ENCODE measurements at regions not wholly inside any gene's neighbourhood (a gene's known extent, or its start where the extent isn't known, plus 50 kb on each side); places are given as distances from the start of the nearest gene placed in this dataset.

DNA sequence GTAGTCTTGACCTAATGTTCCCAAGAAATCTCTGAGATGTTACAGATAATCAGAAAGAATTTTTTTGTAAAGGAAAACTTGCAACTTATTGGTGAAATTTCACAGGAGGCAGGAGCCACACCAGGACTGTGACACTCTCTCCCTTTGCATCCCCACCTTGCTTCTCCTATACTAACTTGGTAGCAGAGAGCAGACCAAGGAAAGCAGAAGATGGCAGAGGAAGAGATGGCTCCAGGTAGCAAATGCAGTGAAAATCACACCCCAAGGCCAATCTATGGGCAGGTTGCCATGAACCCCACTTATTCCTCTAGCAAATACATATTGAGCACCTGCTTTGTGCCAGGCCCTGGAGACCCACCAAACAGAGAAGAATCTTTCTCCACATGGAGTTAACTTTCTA lies 303.4 kb upstream of the C1orf174 start:
- DNase-seq (no peak), ATAC-seq (no peak)
- Histone ChIP-seq H3K27ac (ENCODE audit: low read length) (no peak overlapping the region), H3K4me1 (ENCODE audit: control insufficient read depth, insufficient read depth, low read length) (no peaks in the 10 kb centered on the region), H3K9me3 (ENCODE audit: control insufficient read depth, low read length) (peaks cover 3% of the 10 kb centered on the region), H3K27me3 (ENCODE audit: control insufficient read depth, insufficient read depth) (no peaks in the 10 kb centered on the region), H3K4me3 (ENCODE audit: low read length) (no peak overlapping the region)
- intact Hi-C loops (cut with DNase I) = no loop called here

DNA sequence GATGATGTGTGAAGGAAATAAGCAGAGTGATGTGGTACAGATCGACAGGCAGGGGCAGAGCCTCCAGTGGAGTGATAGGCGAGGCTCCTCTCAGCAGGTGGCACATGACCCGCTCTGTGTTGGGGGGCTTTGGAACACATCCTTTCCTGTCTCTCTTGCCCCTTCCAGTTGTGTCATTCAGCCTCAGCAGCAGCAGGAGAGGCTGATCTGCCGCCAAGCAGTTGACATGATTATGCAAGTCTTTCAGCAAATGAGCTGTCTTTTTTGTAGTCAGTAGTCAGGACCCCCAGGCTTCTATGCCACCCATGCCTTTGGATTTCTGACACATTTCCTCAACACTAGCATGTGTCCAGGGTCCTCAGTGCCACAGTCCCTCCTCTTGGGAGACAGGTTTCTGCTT lies 307.1 kb upstream of the C1orf174 start:
- no peak for DNase-seq
- Histone ChIP-seq H3K4me1 (ENCODE audit: control insufficient read depth, insufficient read depth, low read length) (no peaks in the 10 kb centered on the region), H3K9me3 (ENCODE audit: control insufficient read depth, low read length) (peaks cover 3% of the 10 kb centered on the region), H3K27me3 (ENCODE audit: control insufficient read depth, insufficient read depth) (no peaks in the 10 kb centered on the region), H3K27ac (ENCODE audit: low read length) (no peak overlapping the region), H3K4me3 (ENCODE audit: low read length) (no peak overlapping the region)
- no peak for ATAC-seq
- 66% methylated on average over 4 of the region's 4 CpGs for WGBS
- intact Hi-C loops (cut with DNase I) = no loop called here

DNA sequence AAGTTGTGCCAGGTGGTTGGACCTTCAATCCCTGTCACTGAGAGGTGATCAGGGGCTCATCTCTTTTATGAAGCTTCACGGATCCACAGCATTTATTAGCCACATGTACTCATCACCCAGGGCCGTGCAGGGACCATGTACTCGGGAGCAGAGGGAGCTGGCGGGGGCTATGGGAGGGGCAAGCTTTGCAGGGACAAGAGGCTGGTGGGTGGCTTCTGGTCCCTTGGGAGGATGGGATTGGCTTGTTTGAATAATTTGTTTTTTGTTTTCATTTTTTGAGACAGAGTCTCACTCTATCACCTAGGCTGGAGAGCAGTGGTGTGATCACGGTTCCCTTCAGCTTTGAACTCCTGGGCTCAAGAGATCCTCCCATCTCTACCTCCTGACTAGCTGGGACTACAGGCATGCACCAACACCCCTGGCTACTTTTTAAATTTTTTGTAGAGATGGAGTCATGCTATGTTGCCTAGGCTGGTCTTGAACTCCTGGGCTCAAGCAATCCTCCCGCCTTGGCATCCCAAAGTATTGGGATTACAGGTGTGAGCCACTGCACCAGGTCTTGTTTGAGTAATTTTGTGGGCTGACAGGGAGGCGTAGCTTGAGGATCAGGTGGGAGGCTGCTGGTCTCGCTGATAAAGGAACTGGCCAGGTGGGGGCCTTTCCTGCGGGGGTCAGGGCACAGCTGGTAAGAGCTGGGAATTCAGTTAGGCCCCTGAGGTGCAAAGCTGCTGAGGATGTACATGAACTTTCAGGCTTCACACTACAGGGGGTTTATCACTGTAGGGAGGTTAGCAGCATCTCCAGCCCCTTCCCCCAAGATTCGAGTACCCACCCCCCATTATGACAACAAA lies 308.0 kb upstream of the C1orf174 start:
- no peak for DNase-seq
- intact Hi-C loops (cut with DNase I) = no loop called here
- Histone ChIP-seq H3K4me3 (ENCODE audit: low read length) (no peak overlapping the region), H3K4me1 (ENCODE audit: control insufficient read depth, insufficient read depth, low read length) (no peaks in the 10 kb centered on the region), H3K27me3 (ENCODE audit: control insufficient read depth, insufficient read depth) (no peaks in the 10 kb centered on the region), H3K9me3 (ENCODE audit: control insufficient read depth, low read length) (peaks cover 3% of the 10 kb centered on the region), H3K27ac (ENCODE audit: low read length) (no peak overlapping the region)
- ATAC-seq = no peak
- 77% methylated on average over 10 of the region's 10 CpGs for WGBS

DNA sequence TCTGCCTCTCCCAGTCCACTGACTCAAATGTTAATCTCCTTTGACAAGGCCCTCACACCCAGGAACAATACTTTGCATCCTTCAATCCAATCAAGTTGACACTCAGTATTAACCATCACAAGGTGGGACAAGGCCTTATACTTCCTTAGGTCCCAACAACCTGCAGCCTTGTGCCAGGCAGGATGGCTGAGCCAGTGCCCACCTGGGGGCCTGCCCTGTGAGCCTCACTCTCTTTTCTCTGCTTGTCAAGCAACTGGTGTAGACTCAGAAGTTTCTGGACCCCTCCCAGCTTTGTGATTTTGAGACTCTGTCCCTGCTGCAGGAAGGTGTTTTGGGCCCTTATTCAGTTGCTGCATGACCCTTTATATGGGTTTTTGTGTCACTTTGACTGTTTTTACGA lies 310.0 kb upstream of the C1orf174 start:
- DNase-seq = no peak
- 70% methylated on average over 1 of the region's 1 CpG for WGBS
- Histone ChIP-seq H3K4me3 (ENCODE audit: low read length) (no peak overlapping the region), H3K9me3 (ENCODE audit: control insufficient read depth, low read length) (no peaks in the 10 kb centered on the region), H3K4me1 (ENCODE audit: control insufficient read depth, insufficient read depth, low read length) (no peaks in the 10 kb centered on the region), H3K27ac (ENCODE audit: low read length) (no peak overlapping the region), H3K27me3 (ENCODE audit: control insufficient read depth, insufficient read depth) (no peaks in the 10 kb centered on the region)
- intact Hi-C loops (cut with DNase I) = no loop called here
- no peak for ATAC-seq

DNA sequence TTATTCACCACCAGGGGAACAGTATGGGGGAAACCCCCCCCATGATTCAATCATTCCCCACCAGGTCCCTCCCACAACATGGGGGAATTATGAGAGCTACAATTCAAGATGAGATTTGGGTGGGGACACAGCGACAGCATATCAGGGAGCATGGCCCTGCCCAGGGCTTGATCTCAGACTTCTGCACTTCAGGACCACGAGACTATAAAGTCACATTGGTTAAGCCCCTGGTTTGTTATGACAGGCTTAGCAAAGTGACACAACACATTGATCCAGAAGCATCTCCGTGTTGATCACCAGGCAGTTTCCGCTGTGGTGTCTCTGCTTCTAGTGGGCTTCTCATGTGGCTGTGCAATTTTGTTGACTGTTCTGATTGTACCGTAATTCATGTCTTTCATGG lies 312.7 kb upstream of the C1orf174 start:
- WGBS = 88% methylated on average over 5 of the region's 5 CpGs
- Histone ChIP-seq H3K27ac (ENCODE audit: low read length) (no peak overlapping the region), H3K9me3 (ENCODE audit: control insufficient read depth, low read length) (no peaks in the 10 kb centered on the region), H3K4me3 (ENCODE audit: low read length) (no peak overlapping the region), H3K4me1 (ENCODE audit: control insufficient read depth, insufficient read depth, low read length) (no peaks in the 10 kb centered on the region), H3K27me3 (ENCODE audit: control insufficient read depth, insufficient read depth) (peaks cover 3% of the 10 kb centered on the region)
- intact Hi-C loops (cut with DNase I) = no loop called here
- DNase-seq (no peak), ATAC-seq (no peak)

DNA sequence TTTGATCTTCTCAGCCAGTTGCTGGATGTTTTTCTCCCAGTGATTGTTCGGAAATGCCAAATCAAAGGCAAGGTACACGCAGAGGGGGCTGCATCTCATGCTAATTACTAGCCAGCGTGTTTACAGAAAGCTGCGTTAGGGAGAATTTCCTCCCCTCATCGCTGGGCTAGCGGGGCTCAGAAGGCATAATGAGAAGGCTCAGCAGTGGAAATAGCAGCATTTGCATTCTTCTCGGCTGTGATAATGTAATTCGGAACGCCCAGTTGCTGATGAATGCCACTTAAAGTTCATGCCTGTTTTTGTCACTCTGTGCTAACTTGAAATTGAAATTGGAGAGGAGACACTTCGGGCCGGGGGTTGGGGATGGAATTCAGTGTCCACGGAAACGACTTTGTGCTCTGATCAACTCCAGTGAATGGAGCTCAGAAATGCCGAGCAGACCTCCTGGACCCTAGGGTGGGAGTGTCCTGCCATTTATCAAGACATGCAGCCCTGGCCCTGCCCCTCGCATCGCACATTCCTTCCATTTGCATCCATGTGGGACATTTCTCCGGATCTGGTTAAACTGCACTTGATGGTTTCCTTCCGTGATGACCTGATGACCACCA lies 313.4 kb upstream of the C1orf174 start:
- 42% methylated on average over 18 of the region's 18 CpGs for WGBS
- H3K4me3 ChIP-seq (ENCODE audit: low read length) = no peak overlapping the region
- no peak overlapping the region for H3K27ac ChIP-seq (ENCODE audit: low read length)
- ATAC-seq = no peak
- intact Hi-C loops (cut with DNase I) = no loop called here
- H3K27me3 ChIP-seq (ENCODE audit: control insufficient read depth, insufficient read depth) = peaks cover 3% of the 10 kb centered on the region
- H3K4me1 ChIP-seq (ENCODE audit: control insufficient read depth, insufficient read depth, low read length) = no peaks in the 10 kb centered on the region
- no peaks in the 10 kb centered on the region for H3K9me3 ChIP-seq (ENCODE audit: control insufficient read depth, low read length)
- DNase-seq = no peak

DNA sequence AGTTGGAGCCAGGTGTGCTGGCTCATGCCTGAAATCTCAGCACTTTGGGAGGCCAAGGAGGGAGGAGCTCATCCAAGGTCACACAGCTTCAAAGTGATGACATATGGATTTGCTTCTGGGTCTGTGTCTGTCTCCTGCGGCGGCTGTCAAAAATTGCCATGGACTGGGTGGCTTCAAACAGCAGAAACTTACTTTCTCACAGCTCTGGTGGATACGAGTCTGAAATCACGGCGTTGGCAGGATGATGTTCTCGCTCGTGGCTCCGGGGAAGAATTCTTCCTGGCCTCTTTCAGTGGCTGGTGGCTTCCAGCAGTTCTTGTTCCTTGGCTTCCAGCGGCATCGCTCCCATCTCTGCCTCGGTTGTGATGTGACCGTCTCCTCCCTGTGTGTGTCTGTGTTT lies 314.8 kb upstream of the C1orf174 start:
- peaks cover 3% of the 10 kb centered on the region for H3K27me3 ChIP-seq (ENCODE audit: control insufficient read depth, insufficient read depth)
- 73% methylated on average over 12 of the region's 12 CpGs for WGBS

DNA sequence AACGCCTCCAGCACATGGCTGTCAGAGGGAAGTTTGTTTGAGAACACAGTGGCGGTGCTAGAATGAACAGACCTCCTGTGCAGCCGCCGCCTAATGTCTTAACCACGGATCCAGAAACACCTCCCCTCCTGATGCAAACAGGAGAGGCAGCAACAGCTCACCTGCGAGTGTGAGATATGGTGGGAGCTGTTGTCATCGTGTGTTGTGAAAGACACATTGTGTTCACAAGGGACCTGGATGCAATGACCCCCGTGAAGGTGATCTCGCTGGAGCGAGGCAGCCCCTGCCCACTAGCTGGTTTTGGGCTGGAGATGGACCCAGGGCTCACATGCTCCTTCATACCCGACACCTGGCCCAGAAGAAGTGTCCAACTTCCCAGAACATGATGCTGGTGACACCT lies 315.3 kb upstream of the C1orf174 start:
- intact Hi-C loops (cut with DNase I) = no loop called here
- ATAC-seq (no peak), DNase-seq (no peak)
- 79% methylated on average over 11 of the region's 11 CpGs for WGBS
- Histone ChIP-seq H3K27ac (ENCODE audit: low read length) (no peak overlapping the region), H3K4me3 (ENCODE audit: low read length) (no peak overlapping the region), H3K27me3 (ENCODE audit: control insufficient read depth, insufficient read depth) (peaks cover 3% of the 10 kb centered on the region), H3K9me3 (ENCODE audit: control insufficient read depth, low read length) (no peaks in the 10 kb centered on the region), H3K4me1 (ENCODE audit: control insufficient read depth, insufficient read depth, low read length) (no peaks in the 10 kb centered on the region)

More for the DNA sequence above, 314.8 kb upstream of the C1orf174 start:
- Histone ChIP-seq H3K4me1 (ENCODE audit: control insufficient read depth, insufficient read depth, low read length) (no peaks in the 10 kb centered on the region), H3K9me3 (ENCODE audit: control insufficient read depth, low read length) (no peaks in the 10 kb centered on the region), H3K27ac (ENCODE audit: low read length) (no peak overlapping the region), H3K4me3 (ENCODE audit: low read length) (no peak overlapping the region)
- DNase-seq = no peak
- intact Hi-C loops (cut with DNase I) = no loop called here
- no peak for ATAC-seq

DNA sequence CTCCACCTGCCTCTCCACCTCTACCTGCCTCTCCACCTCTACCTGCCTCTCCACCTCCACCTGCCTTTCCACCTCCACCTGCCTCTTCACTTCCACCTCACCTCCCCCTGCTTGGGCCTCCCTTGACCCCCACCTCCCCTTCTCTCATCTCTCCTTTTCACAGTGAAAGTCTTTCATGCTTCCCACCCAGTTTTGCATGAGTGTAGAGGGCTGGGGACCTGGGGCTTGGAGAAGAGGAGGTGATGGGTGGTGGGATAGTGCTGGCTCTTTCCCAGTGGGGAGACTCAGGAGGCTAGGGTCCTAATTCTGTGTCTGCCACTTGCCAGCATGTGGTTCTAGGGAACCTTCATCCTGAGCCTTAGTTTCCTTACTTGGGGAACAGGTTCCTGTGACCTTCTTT lies 316.2 kb upstream of the C1orf174 start:
- ATAC-seq (no peak), DNase-seq (no peak)
- no peaks in the 10 kb centered on the region for H3K9me3 ChIP-seq (ENCODE audit: control insufficient read depth, low read length)
- H3K4me3 ChIP-seq (ENCODE audit: low read length) = no peak overlapping the region
- intact Hi-C loops (cut with DNase I) = no loop called here
- H3K27ac ChIP-seq (ENCODE audit: low read length) = no peak overlapping the region
- no peaks in the 10 kb centered on the region for H3K4me1 ChIP-seq (ENCODE audit: control insufficient read depth, insufficient read depth, low read length)
- H3K27me3 ChIP-seq (ENCODE audit: control insufficient read depth, insufficient read depth) = peaks cover 3% of the 10 kb centered on the region

DNA sequence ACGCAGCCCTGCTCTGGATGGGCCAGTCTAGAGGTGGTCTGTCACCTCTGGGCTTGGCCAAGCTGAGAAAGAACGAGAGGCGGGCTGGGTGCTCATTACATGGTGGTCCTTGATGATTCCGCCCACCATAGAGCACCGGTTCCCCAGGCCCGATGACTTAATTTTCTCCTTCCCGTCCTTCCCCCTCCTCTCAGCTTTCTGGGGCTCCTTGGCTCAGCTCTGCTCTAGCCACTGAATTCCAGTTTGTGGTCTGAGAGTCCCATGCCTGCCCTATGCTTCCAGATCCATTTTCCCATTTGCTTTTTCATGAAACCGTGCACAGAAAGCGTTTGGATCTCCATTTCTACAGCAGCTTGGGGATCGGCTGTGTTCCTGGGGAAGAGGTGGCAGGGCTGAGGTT lies 318.5 kb upstream of the C1orf174 start:
- no peak overlapping the region for H3K4me3 ChIP-seq (ENCODE audit: low read length)
- ATAC-seq (no peak), DNase-seq (no peak)
- no peak overlapping the region for H3K27ac ChIP-seq (ENCODE audit: low read length)
- intact Hi-C loops (cut with DNase I) = no loop called here
- H3K4me1 ChIP-seq (ENCODE audit: control insufficient read depth, insufficient read depth, low read length) = no peaks in the 10 kb centered on the region
- 89% methylated on average over 10 of the region's 10 CpGs for WGBS
- H3K27me3 ChIP-seq (ENCODE audit: control insufficient read depth, insufficient read depth) = peaks cover 3% of the 10 kb centered on the region
- no peaks in the 10 kb centered on the region for H3K9me3 ChIP-seq (ENCODE audit: control insufficient read depth, low read length)

DNA sequence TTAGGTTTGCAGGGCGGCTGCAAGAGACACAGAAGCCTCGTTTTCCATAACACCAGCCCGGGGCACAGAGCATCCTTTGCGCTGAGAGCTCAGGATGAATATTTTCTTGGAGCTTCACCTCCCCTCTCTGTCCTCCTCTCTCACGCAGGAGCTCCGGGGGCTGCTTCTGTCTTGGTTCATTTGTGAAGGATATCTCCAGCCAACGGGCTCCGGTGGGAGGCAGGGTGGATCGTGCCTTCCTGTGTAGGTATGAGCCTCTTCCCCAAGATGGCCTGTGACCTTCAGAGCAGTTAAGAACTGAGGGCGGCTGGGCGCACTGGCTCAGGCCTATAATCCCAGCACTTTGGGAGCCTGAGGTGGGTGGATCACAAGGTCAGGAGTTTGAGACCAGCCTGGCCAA lies 319.0 kb upstream of the C1orf174 start:
- peaks cover 3% of the 10 kb centered on the region for H3K27me3 ChIP-seq (ENCODE audit: control insufficient read depth, insufficient read depth)
- DNase-seq = no peak
- H3K4me3 ChIP-seq (ENCODE audit: low read length) = no peak overlapping the region
- no peak for ATAC-seq
- no peak overlapping the region for H3K27ac ChIP-seq (ENCODE audit: low read length)
- no peaks in the 10 kb centered on the region for H3K9me3 ChIP-seq (ENCODE audit: control insufficient read depth, low read length)
- intact Hi-C loops (cut with DNase I) = no loop called here
- no peaks in the 10 kb centered on the region for H3K4me1 ChIP-seq (ENCODE audit: control insufficient read depth, insufficient read depth, low read length)
- WGBS = 82% methylated on average over 11 of the region's 11 CpGs

Measured in right cardiac atrium (tissue), 5 donors.